ENCODE measurements at regions not wholly inside any gene's neighbourhood (a gene's known extent, or its start where the extent isn't known, plus 50 kb on each side); places are given as distances from the start of the nearest gene placed in this dataset.

- TF ChIP-seq EZH2 (IDR thresholded peaks at IDR 0.05; ENCODE audit: insufficient read depth, poor library complexity, severe bottlenecking) = no peak
- no peak for TF ChIP-seq EZH2phosphoT487 (IDR thresholded peaks at IDR 0.05; ENCODE audit: insufficient read depth, low read depth)
These were observed 140.3 kb downstream of the SLC30A10 start for GRCh38 chr1:219788091-219788490.
